ENCODE measurements at regions not wholly inside any gene's neighbourhood (a gene's known extent, or its start where the extent isn't known, plus 50 kb on each side); places are given as distances from the start of the nearest gene placed in this dataset.

GRCh38 chr20:3334156-3334943, 73.1 kb downstream of the DNAAF9 start:
- intact Hi-C loops (cut with micrococcal nuclease), result no loop called here
- 79% methylated on average over 8 of the region's 8 CpGs for WGBS (ENCODE audit: insufficient coverage, low coverage, missing lambda C conversion rate)
- H3K9ac ChIP-seq (ENCODE audit: insufficient read depth in 1 of 2, low read depth in 2 of 2, low read length in 2 of 2), result no peak overlapping the region
- H3K4me3 ChIP-seq, result no peak overlapping the region
- no TSS peak for BruUV-seq (replicated peaks)
- ATAC-seq (no peak), DNase-seq (ENCODE audit: extremely low read depth in 1 of 4, low spot score in 3 of 4) (no peak), FAIRE-seq (no peak)
- H3K4me1 ChIP-seq (replicated peaks in 1 of 2; ENCODE audit: control insufficient read depth in 2 of 2, insufficient read depth in 2 of 2, low read length in 2 of 2), result no peaks in the 10 kb centered on the region
- H3K4me2 ChIP-seq (ENCODE audit: insufficient read depth, low read length), result no peak overlapping the region
- H2AFZ ChIP-seq (ENCODE audit: low read depth, low read length), result no peak overlapping the region
- H3K36me3 ChIP-seq (ENCODE audit: control insufficient read depth, insufficient read depth, low read length), result no peaks in the 10 kb centered on the region
- H3K27ac ChIP-seq (ENCODE audit: extremely low read depth, low read depth, low read length), result no peak overlapping the region
- no peaks in the 10 kb centered on the region for H4K20me1 ChIP-seq (replicated peaks; ENCODE audit: control insufficient read depth, insufficient read depth, low read length)
- POLR2A ChIA-PET, result interaction anchor here (0.7 to 1.0 kb wide), 2 partner anchors 11 to 12 kb away, joined by 3 to 4 read pairs; no protein-coding TSS in a partner anchor
- H3K79me2 ChIP-seq (ENCODE audit: control insufficient read depth, insufficient read depth, low read length), result no peaks in the 10 kb centered on the region
- CTCF ChIA-PET (ENCODE audit: low intra/inter-chr PET ratio), result no interaction called here
- H3K9me1 ChIP-seq (ENCODE audit: control insufficient read depth, insufficient read depth, low read length), result no peaks in the 10 kb centered on the region
- H3K9me3 ChIP-seq (replicated peaks; ENCODE audit: control insufficient read depth, insufficient read depth, low read depth, low read length), result no peaks in the 10 kb centered on the region
- in situ Hi-C loops (cut with MboI), result no loop called here
- H3K27me3 ChIP-seq (ENCODE audit: control insufficient read depth in 2 of 2, insufficient read depth in 2 of 2, low read length in 2 of 2), result no peaks in the 10 kb centered on the region
- TF ChIP-seq FOXA1 (IDR thresholded peaks at IDR 0.05; ENCODE audit: borderline replicate concordance) (no peak), POLR2A (conservative IDR thresholded peaks at IDR 0.05) (no peak), MAZ (CRISPR knock-in tag; conservative IDR thresholded peaks at IDR 0.05 in 1 of 2, IDR thresholded peaks at IDR 0.05 in 1 of 2) (no peak), NFATC3 (IDR thresholded peaks at IDR 0.05) (no peak), KDM1A (IDR thresholded peaks at IDR 0.05) (no peak), FOS (IDR thresholded peaks at IDR 0.05; ENCODE audit: extremely low read depth, insufficient read length) (no peak), ERF (CRISPR knock-in tag; IDR thresholded peaks at IDR 0.05) (no peak), MLX (CRISPR knock-in tag; conservative IDR thresholded peaks at IDR 0.05) (no peak), E2F4 (CRISPR knock-in tag; IDR thresholded peaks at IDR 0.05; ENCODE audit: low read depth) (no peak), HSF4 (CRISPR knock-in tag; IDR thresholded peaks at IDR 0.05; ENCODE audit: borderline replicate concordance) (no peak), RUNX1 (IDR thresholded peaks at IDR 0.05; ENCODE audit: low read depth) (no peak), E2F8 (IDR thresholded peaks at IDR 0.05; ENCODE audit: low read depth, partially characterized antibody) (no peak), SLC30A9 (CRISPR knock-in tag; IDR thresholded peaks at IDR 0.05) (no peak), SRSF1 (IDR thresholded peaks at IDR 0.05; ENCODE audit: low read depth, low read length) (no peak), SNAPC5 (CRISPR knock-in tag; IDR thresholded peaks at IDR 0.05) (no peak)
